Neural cell (in vitro differentiated cells): ENCODE measurements at regions not wholly inside any gene's neighbourhood (a gene's known extent, or its start where the extent isn't known, plus 50 kb on each side); places are given as distances from the start of the nearest gene placed in this dataset.

ENCODE experiments used
- H2AFZ ChIP-seq: fragments of 200-600, 300-800 bp; sonication (generic), shearing (Covaris generic); 2 replicates; pipeline ENCODE4 v1.6.0; 2014; ENCODE audit warnings: low read depth, mild to moderate bottlenecking, antibody characterized with exemption, low read length, moderate library complexity
- H3F3A ChIP-seq: fragments of 200-600 bp; shearing (Covaris generic); 2 replicates; pipeline ENCODE4 v1.6.1; 2016; ENCODE audit warnings: mild to moderate bottlenecking, moderate library complexity, mixed read lengths, antibody characterized with exemption, low read length; ENCODE audit not compliant: insufficient read depth, poor library complexity, severe bottlenecking
- H3K27ac ChIP-seq: fragments of 200-600, 300-800 bp; sonication (generic), shearing (Covaris generic); 2 replicates; pipeline ENCODE4 v1.5.1; 2014; ENCODE audit warnings: mild to moderate bottlenecking, low read length, moderate library complexity
- H3K27me3 ChIP-seq: fragments of 300-800, 200-600 bp; sonication (generic), shearing (Covaris generic); 2 replicates; pipeline ENCODE4 v1.6.0; 2014; ENCODE audit warnings: mild to moderate bottlenecking, low read depth, low read length, moderate library complexity; ENCODE audit not compliant: insufficient read depth
- H3K36me3 ChIP-seq: fragments of 300-800, 200-600 bp; sonication (generic), shearing (Covaris generic); 2 replicates; pipeline ENCODE4 v1.5.1; 2014; ENCODE audit warnings: mild to moderate bottlenecking, antibody characterized with exemption, low read length, moderate library complexity; ENCODE audit not compliant: insufficient read depth
- H3K4me2 ChIP-seq: fragments of 300-800, 200-600 bp; sonication (generic), shearing (Covaris generic); 2 replicates; pipeline ENCODE4 v1.6.0; 2014; ENCODE audit warnings: mild to moderate bottlenecking, low read length
- H3K4me3 ChIP-seq: fragments of 300-800, 200-600 bp; sonication (generic), shearing (Covaris generic); 2 replicates; pipeline ENCODE4 v1.5.1; 2014; ENCODE audit warnings: mild to moderate bottlenecking, low read length, moderate library complexity
- H3K79me2 ChIP-seq: fragments of 200-600 bp; shearing (Covaris generic); replicated peaks from 2 replicates; pipeline ENCODE4 v1.6.0; 2014; ENCODE audit warnings: mild to moderate bottlenecking, low read length, moderate library complexity; ENCODE audit not compliant: insufficient read depth
- H3K9ac ChIP-seq: fragments of 300-800, 200-600 bp; sonication (generic), shearing (Covaris generic); 2 replicates; pipeline ENCODE4 v1.6.1; 2016; ENCODE audit warnings: mild to moderate bottlenecking, low read length, mixed read lengths
- H3K9me2 ChIP-seq: fragments of 200-600 bp; shearing (Covaris generic); 2 replicates; pipeline ENCODE4 v1.6.1; 2016; ENCODE audit warnings: mild to moderate bottlenecking, low read length, mixed read lengths; ENCODE audit not compliant: insufficient read depth
- H3K9me3 ChIP-seq: fragments of 200-600, 300-800 bp; sonication (generic), shearing (Covaris generic); 2 replicates; pipeline ENCODE4 v1.6.1; 2016; ENCODE audit warnings: mild to moderate bottlenecking, mixed run types, low read length, moderate library complexity, mixed read lengths
- H4K20me1 ChIP-seq: fragments of 200-600 bp; shearing (Covaris generic); 2 replicates; pipeline ENCODE4 v1.6.1; 2016; ENCODE audit warnings: mild to moderate bottlenecking, mixed run types; ENCODE audit not compliant: insufficient read depth
- CTCF ChIP-seq: fragments of 450-650 bp; IDR thresholded peaks from 2 replicates; pipeline ENCODE4 v1.5.1; 2014; ENCODE audit warnings: antibody characterized with exemption, mild to moderate bottlenecking, moderate library complexity; ENCODE audit not compliant: poor library complexity, severe bottlenecking
- EP300 ChIP-seq: fragments of 450-650 bp; conservative IDR thresholded peaks from 2 replicates; pipeline ENCODE4 v1.6.1; 2014; ENCODE audit warnings: antibody characterized with exemption, mild to moderate bottlenecking, moderate library complexity; ENCODE audit not compliant: poor library complexity, severe bottlenecking
- EZH2 ChIP-seq: fragments of 200-600, 300-800 bp; shearing (Covaris generic), sonication (generic); IDR thresholded peaks from 2 replicates; pipeline ENCODE4 v1.6.1; 2014; ENCODE audit warnings: antibody characterized with exemption, low read length, borderline replicate concordance, mild to moderate bottlenecking; ENCODE audit not compliant: insufficient read depth, poor library complexity, severe bottlenecking
- MXI1 ChIP-seq: fragments of 450-650 bp; conservative IDR thresholded peaks from 2 replicates; pipeline ENCODE4 v1.6.1; 2014; ENCODE audit warnings: antibody characterized with exemption, mild to moderate bottlenecking; ENCODE audit not compliant: poor library complexity, severe bottlenecking
- POLR2AphosphoS5 ChIP-seq: IDR thresholded peaks from 2 replicates; pipeline ENCODE4 v1.6.1; 2012
- RAD21 ChIP-seq: fragments of 450-650 bp; conservative IDR thresholded peaks from 2 replicates; pipeline ENCODE4 v1.6.1; 2014; ENCODE audit warnings: antibody characterized with exemption, mild to moderate bottlenecking, moderate library complexity
- REST ChIP-seq: IDR thresholded peaks from 2 replicates; pipeline ENCODE4 v1.6.1; 2012; ENCODE audit warnings: borderline replicate concordance
- SMC3 ChIP-seq: fragments of 450-650 bp; conservative IDR thresholded peaks from 2 replicates; pipeline ENCODE4 v1.6.1; 2014; ENCODE audit warnings: antibody characterized with exemption, mild to moderate bottlenecking, moderate library complexity; ENCODE audit not compliant: poor library complexity
- TAF1 ChIP-seq: IDR thresholded peaks from 2 replicates; pipeline ENCODE4 v1.6.1; 2012; ENCODE audit warnings: low read depth

GRCh38 chr3:76044601-76045600 lies 259.6 kb upstream of the ZNF717 start:
- no peaks in the 10 kb centered on the region for H3K79me2 ChIP-seq
- TF ChIP-seq REST: no peak
- TF ChIP-seq TAF1: no peak
- TF ChIP-seq CTCF: peak; percentile 73
- no peak for TF ChIP-seq EZH2
- TF ChIP-seq EP300: no peak
- TF ChIP-seq POLR2AphosphoS5: no peak
- peak; percentile 69 for TF ChIP-seq SMC3
- TF ChIP-seq RAD21: peak; percentile 65
- no peak for TF ChIP-seq MXI1
- no peaks in the 10 kb centered on the region for H3K27me3 ChIP-seq
- H3K9me3 ChIP-seq: no peaks in the 10 kb centered on the region
- no peak overlapping the region for H3K4me3 ChIP-seq
- H3K36me3 ChIP-seq: no peaks in the 10 kb centered on the region
- no peaks in the 10 kb centered on the region for H4K20me1 ChIP-seq
- no peaks in the 10 kb centered on the region for H3F3A ChIP-seq
- no peak overlapping the region for H2AFZ ChIP-seq
- H3K27ac ChIP-seq: no peak overlapping the region
- no peak overlapping the region for H3K4me2 ChIP-seq
- H3K9ac ChIP-seq: no peak overlapping the region
- no peaks in the 10 kb centered on the region for H3K9me2 ChIP-seq

GRCh38 chr3:76047368-76047767 lies 262.0 kb upstream of the ZNF717 start:
- no peak overlapping the region for H3K4me2 ChIP-seq
- no peak overlapping the region for H2AFZ ChIP-seq

More at GRCh38 chr3:76047368-76047767, 262.0 kb upstream of the ZNF717 start:
- H3K9me2 ChIP-seq: no peaks in the 10 kb centered on the region
- TF ChIP-seq REST (no peak), CTCF (no peak), RAD21 (no peak), POLR2AphosphoS5 (peak; percentile 50), TAF1 (no peak), MXI1 (no peak), EP300 (peak; percentile 80)
- no peaks in the 10 kb centered on the region for H3F3A ChIP-seq
- no peak overlapping the region for H3K27ac ChIP-seq
- H3K27me3 ChIP-seq: no peaks in the 10 kb centered on the region
- no peaks in the 10 kb centered on the region for H4K20me1 ChIP-seq
- H3K9me3 ChIP-seq: no peaks in the 10 kb centered on the region
- H3K4me3 ChIP-seq: no peak overlapping the region
- no peak overlapping the region for H3K9ac ChIP-seq
- H3K79me2 ChIP-seq: no peaks in the 10 kb centered on the region
- no peaks in the 10 kb centered on the region for H3K36me3 ChIP-seq
